IPS-NIHi11 (cell line): ENCODE measurements at regions not wholly inside any gene's neighbourhood (a gene's known extent, or its start where the extent isn't known, plus 50 kb on each side); places are given as distances from the start of the nearest gene placed in this dataset.

Experiments
- DNase-seq: peaks from one replicate; pipeline ENCODE4 v3.0.0; 2012; ENCODE audit warnings: mixed read lengths, low spot score

DNA sequence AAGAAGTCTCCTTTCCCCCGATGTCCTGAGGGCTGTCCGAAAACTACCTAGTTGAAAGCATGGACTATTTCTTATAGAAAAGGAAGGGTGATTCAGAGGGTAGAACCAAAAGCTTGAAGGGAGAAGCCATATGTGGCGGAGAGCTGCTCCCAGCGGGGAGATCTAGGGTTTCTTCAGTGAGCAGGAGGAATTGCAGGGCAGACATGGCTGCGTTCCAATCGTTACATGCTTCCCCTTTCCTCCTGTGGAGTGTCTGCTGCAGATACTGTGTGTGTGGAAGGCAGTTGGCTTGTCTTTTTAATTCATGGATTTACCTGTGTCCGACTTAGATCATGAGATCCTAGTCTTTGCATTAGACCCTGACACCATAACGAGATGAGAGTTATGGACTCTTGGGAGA lies 799.5 kb downstream of the QKI start:
- no peak for DNase-seq

GRCh38 chr6:164211254-164211653 lies 796.7 kb downstream of the QKI start:
- no peak for DNase-seq

DNA sequence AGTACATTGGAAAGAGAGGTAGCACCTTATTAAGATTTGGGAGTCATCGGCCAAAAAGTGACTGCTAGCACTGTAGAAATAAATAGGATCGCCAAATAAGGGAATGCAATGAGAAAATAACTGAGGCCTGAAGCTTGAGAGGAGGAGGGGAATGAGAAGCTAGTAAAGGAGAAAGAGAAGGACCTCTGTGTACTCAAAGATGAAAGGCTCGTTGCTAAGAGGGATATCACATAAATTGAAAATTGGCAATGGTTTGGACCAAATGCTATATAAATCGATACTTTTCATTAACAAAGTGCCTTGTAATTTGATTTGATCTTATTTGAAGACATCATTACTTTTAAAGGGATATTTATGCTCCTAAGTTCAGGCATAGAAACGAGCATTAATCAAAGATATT lies 796.3 kb downstream of the QKI start:
- no peak for DNase-seq

DNA sequence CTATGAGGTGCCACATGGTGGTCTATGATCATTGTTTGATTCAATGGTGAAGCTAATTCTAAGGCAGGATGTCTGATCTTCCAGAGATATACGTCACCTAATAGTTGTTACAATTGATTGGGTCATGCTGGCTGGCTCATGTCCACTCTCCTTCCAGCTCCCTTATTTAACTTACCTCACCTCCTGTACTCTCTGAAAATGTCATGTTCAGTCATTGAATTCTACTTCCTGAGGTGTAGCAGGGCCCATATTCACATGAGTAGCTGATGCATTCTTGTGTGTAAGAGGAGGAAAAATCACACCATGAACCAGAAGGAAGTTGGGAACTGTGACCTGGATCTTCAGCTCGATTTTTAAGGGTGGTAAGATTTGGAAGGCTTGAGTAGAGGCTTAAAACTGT lies 795.8 kb downstream of the QKI start:
- no peak for DNase-seq

- DNase-seq, result no peak
These were observed 793.9 kb downstream of the QKI start for GRCh38 chr6:164208371-164208770.

GRCh38 chr6:164206807-164207423 lies 792.4 kb downstream of the QKI start:
- DNase-seq, result no peak

- DNase-seq, result no peak
These were observed 785.6 kb downstream of the QKI start for GRCh38 chr6:164200071-164200470.

DNA sequence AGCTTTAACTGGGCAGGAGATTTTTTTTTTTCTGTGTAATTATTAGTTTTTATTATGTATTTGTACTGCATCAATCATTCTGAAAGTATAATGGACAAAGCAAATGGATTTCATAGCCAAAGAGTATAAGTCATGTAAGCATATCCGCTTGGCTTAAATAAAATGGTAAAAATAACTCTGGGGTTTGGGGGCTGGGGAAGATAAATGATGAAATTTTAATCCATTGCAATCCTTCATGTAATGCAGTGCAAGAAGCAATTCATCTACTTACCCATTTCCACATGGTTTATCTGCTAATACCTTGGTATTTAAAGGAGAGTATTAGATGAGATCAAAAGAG lies 781.4 kb downstream of the QKI start:
- DNase-seq, result no peak

GRCh38 chr6:164195278-164195941 lies 780.9 kb downstream of the QKI start:
- no peak for DNase-seq

DNA sequence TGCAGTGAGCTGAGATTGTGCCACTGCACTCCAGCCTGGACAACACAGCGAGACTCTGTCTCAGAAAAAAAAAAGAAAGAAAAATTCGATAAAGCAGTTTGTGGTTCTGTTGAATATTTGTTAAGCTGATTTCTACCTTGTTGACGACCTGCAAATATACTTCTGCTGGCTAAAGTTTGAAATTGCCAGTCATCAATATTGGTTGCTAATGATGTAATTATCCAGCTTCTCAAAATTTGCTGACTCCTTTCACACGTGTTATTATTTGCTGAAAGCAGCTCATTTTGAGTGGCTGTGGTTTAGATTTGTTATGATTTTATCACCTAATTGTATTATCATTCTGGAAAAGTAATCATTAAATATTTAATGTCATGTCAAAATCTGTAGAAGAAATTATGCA lies 774.3 kb downstream of the QKI start:
- no peak for DNase-seq

DNA sequence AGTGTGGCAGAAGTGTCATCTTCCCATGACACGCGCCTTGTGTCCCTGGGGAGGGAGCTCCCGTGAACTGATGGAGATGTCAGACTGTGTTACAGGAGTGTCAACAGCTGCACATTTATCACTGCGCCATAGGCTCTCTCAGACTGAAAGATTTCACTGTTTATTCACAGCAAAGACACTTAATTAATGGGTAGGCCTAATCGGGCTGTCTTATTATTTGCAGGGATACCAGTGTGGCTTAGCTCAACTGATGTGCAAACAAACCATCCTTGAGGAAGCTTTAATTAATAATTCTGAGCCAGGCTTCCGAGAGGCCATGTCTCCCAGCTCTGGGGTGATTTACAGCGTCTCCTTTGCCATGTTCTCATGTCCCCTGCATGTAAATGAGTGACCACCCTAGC lies 771.0 kb downstream of the QKI start:
- DNase-seq, result no peak

DNA sequence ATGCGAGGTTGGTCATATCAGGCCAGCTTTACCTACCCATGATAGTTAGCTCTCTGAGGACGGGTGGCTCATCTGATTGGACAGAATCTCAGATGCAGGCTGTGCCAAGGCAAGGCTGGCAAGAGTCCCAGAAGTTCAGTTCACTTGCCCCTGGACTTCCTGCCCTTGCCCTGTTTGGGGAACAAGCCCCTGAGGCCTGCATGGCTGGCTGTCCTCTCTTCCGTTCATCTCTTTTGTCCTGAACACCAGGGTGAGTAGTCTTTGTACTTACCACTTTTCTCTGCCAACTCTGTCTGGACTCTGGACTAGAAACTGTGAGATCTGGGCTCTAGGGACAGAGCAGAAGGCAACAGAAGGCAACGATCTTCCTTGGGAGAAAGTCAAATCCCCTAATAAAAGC lies 769.9 kb downstream of the QKI start:
- DNase-seq, result no peak

DNA sequence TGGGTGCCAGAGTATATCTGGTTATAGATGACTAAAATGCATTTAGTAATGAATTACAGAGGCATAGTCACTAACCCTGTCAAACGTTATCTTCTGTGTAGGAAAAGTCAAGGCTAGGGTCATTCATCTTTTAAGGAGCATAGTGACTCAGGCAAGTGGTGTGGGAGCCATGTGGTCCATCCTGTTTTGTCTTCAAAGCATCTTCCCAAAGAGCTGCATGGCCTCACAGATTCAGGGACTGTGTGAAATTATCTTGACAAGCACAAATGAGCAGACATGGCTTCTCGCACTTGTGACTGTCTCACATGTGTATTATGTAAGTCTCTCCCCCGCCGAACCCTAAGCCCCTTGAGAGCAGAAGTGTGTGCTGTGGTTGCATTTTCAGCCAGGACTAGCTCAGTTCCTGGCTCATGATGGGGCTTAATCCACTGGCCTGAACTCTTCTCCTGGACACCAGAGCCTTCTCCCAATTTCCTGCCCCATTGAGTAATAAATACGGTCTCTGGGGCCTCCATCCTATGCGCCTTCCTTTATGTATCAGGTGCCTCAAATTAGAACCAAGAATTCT lies 769.1 kb downstream of the QKI start:
- no peak for DNase-seq

GRCh38 chr6:164178679-164179332 lies 764.3 kb downstream of the QKI start:
- DNase-seq, result no peak

- DNase-seq, result no peak
These were observed 754.8 kb downstream of the QKI start for GRCh38 chr6:164169355-164169754.

DNA sequence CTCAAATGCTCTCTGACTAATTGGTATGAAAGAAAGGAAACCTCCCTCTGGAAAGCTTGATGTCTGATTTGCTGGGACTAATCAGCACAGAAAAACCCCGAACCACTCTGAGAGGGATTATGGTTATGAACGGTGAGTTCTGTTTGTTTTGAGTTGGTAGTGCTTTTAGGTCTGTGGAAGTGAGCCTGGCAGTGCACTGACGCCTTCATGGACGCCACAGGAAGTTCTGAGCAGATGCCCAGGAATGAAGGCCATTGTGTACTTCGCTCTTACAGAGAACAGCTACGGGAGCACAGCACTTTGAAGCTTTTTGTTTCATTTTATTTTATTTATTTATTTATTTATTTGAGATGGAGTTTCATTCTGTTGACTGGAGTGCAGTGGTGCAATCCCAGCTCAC lies 754.1 kb downstream of the QKI start:
- DNase-seq, result no peak

- DNase-seq, result no peak
These were observed 753.4 kb downstream of the QKI start for GRCh38 chr6:164167873-164168405.

DNA sequence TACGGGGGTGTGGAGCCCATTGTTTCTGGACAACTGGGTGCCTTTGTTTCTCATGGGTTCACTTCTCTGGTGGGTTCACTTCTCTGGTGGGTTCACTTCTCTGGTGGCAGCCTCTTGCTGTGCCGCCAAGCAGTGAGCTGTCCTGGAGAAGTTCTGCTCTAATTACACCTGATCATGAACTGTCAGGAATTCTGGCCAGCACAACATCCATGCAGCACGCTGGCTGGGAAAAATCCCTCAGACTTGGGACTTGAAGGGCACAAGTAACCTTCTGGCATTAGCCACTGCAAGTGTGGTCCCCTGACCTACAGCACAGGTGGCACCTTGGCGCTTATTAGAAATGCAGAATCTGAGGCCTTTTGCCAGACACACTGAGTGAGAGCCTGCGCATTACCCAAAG lies 752.5 kb downstream of the QKI start:
- no peak for DNase-seq

DNA sequence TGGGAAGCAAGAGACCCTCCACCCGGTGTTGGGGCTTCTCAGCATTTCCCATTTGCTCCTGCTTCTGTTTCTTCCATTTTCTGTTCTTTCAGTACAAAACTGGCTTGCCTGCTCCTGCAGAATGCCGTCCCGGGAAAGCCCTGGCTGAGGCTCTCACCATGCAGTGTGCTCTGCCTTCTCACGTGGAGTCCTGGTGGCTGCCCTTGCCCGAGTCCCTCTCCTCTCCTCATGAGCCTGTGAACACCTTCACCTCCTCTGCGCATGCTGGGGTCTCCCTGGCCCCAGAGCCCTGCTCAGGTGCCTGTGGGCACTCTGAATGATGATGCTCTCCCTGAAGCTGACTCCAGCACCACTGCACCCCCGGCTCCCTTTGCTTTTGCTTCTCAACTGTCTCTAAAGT lies 752.0 kb downstream of the QKI start:
- no peak for DNase-seq

DNA sequence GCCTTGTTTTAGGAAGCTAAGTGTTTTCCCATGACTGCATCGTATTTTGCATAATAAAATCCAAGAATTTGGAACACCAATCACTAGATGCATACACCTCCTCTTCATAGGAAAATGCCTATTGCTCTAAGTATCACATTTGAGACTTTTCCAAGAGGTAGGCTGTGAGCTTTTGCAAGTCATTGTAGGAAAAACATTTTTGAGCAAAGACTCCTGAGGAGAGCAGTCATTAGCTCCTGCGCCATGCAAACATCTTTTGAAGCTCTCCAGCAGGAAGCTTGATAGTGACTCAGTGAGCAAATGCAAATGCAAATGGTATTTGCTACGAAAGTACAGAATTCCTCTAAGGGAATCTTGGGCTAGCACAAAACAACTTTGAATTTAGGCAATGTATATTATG lies 750.4 kb downstream of the QKI start:
- no peak for DNase-seq

DNA sequence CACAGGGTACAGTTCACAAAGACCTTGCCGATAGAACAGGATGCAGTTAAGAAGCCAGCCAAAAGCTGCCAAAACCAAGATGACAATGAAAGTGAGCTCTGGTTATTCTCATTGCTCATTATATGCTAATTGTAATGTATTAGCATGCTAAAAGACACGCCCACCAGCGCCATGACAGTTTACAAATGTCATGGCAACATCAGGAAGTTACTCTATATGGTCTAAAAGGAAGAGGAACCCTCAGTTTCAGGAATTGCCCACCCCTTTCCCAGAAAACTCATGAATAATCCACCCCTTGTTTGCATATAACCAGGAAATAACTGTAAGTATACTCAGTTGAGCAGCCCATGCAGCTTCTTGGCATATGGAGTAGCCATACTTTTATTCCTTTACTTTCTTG lies 748.7 kb downstream of the QKI start:
- DNase-seq, result no peak

- DNase-seq, result no peak
These were observed 744.5 kb downstream of the QKI start for GRCh38 chr6:164159061-164159460.

DNA sequence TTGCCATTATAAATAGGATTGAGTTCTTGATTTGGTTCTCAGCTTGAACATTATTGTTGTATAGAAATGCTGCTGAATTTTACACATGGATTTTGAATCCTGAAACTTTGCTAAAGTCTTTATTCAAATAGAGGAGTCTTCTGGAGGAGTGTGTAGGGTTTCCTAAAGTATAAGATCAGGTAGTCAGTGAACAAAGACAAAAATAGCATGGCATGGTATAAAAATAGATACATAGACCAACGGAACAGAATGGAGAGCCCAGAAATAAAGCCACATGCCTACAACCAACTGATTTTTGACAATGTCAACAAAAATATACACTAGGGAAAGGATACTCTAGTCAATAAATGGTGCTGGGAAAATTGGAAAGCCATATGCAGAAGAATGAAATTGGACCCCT lies 740.1 kb downstream of the QKI start:
- no peak for DNase-seq
